Activated T-cell treated with anti-CD3 and anti-CD28 coated beads for 24 hours (primary cell): ENCODE measurements at regions not wholly inside any gene's neighbourhood (a gene's known extent, or its start where the extent isn't known, plus 50 kb on each side); places are given as distances from the start of the nearest gene placed in this dataset.

Experiments used
- DNase-seq: peaks from one replicate; pipeline ENCODE4 v3.0.0-alpha.2; 2020; ENCODE audit warnings: low read depth

DNA sequence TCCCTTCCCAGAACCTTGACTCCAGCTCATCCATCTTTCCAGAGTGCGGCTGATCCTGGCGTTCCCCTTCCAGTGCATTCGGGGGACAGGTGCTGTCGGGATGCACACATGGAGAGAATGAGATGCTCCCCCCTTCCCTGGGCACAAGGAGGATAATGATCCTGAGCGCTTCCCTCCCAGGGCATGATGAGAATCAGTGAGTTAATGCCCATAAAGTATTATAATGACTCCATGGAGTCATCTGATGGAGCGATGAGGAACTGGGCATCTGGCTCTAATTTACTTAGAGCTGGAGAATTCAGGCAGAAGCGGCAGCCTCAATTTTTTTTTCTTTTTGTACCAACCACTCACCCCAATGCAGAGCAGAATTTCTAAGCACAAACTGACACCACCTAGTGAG, 79.6 kb upstream of the SKOR2 start:
- no peak for DNase-seq

DNA sequence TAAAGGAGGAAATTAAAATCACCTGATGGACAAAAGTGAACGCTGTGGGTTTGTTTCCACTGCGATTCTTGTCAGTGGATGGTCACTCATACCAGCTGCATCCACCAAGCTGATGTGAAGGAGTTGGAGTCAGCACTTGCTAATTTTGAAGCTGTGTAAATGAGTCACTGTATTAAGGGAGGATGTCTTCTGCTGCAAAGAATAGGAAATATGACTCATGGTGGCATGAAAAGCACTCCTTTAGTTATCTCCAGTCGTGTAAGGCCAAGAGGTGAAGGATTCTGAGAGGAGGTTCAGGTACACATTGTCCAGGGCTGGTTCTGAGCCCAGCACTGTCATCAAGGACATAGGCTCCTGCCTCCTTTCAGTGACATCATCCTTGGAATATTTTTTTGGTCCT, 71.7 kb upstream of the SKOR2 start:
- no peak for DNase-seq

DNA sequence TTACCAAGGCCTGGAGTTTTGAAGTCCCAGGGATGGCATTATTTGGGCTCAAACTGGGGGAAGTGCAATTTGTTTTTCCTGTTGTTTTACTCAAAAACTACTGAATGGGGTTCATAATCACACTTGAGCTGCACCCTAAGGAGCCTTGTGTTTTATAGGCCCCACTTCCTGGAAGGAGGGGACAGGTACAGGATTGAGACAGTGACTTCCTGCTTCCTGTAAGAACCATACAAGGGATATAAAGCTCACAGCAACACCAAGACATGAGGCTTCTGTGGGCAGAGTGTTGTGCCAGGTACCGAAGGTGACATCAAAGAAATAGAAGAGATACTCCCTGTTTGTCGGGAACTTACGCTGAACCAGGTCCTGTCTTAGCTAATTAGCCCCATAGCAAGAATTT, 70.4 kb upstream of the SKOR2 start:
- no peak for DNase-seq

DNA sequence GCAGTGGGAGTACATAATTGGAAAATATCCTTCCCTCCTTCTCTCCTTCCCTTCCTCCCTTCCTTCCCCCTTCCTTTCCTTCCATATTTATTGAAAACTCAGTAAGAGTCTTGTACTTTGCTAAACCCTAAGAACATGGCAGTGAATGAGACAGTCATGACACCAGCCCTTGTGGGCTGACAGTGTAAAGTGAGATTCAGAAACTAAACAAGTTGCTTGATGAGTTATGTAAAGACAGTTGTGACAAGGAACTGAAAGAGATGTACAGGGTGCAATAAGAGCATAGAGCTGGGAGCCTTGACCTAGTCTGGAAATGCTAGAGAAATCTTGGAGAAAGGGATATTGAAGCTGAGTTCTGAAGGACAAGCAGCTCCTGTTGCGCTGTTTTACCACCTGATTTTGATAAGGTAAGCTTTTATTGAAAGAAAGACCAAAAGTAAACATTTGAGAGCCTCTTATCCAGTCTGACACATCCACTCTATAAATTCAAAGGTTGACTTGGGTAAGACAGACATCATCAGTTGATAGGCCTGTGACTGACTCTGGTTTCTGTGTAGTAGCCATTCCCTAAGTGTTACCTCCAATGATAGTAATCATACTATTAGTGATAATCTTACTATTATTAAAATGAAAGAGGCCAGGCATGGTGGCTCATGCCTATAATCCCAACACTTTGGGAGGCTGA, 66.5 kb upstream of the SKOR2 start:
- DNase-seq = no peak

DNA sequence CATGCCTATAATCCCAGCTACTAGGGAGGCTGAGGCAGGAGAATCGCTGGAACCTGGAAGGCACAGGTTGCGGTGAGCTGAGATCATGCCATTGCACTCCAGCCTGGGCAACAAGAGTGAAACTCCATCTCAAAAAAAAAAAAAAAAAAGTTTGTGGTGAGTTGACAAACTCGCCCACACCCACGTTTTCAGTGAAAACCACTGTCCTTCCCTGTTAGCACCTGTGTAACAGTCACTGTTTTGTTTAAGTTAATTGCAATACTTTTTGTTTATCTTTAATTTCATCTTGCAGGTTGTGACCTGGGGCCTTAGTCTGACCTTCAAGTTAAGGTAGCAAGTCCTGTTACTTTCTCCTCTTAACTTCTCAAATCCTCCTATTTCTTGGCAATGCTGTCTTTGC, 65.5 kb upstream of the SKOR2 start:
- no peak for DNase-seq

DNA sequence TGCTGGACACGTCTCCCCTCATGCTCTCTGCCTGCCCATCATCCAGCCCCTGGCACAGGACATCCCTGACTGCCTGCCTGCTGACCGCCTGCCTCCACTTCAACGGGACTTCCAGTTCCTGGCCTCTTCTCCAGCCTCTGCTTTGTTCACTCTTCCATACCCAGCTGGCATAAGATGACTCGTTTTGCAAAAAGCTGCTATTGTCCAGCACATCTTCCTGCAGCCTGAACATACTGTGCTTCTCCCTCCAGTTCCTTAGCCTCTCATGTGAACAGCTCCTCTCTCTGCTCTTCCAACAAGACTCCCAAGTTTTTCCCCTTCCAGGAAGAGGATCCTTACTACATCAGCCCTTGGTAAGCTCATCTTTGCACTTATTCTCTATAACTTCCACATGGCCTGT, 62.4 kb upstream of the SKOR2 start:
- DNase-seq = no peak

DNA sequence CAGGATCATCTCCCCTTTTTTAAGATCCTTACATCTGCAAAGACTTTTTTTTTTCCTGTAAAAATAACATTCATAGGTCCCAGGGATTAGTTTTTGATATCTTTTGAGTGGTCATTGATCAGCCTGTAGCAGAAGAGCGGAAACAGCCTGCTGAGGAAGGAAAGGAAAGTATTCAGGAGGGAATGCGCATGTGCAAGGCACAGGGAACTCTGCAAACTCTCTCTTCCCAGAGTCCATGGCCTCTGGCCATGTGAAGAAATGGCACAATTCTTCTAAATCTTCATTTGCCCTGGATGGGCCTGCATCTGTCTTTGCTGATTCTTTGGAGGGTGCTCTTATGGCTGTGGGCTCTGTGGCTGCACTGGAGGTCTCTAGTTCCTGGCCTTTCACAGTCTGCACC, 60.1 kb upstream of the SKOR2 start:
- DNase-seq = no peak
